ENCODE measurements at regions not wholly inside any gene's neighbourhood (a gene's known extent, or its start where the extent isn't known, plus 50 kb on each side); places are given as distances from the start of the nearest gene placed in this dataset.

- DNase-seq = no peak
- 25 to 86% (median 73%) methylated on average over 1 of the region's 1 CpG for WGBS, 4 donors
- Histone ChIP-seq H3K27me3 (no peaks in the 10 kb centered on the region), H3K4me3 (no peak overlapping the region), H3K9me3 (replicated peaks in 1 of 3) (no peaks in the 10 kb centered on the region), H3K27ac (no peak overlapping the region), H3K4me1 (replicated peaks in 1 of 2) (no peaks in the 10 kb centered on the region), H3K36me3 (replicated peaks in 1 of 2) (no peaks in the 10 kb centered on the region)
- intact Hi-C loops (cut with DNase I) = no loop called here
- TF ChIP-seq POLR2A (IDR thresholded peaks at IDR 0.05) (no peak), CTCF (IDR thresholded peaks at IDR 0.05) (no peak)
These were observed 520.4 kb upstream of the LUZP2 start for GRCh38 chr11:23976426-23976825.

- H3K27ac ChIP-seq = no peak overlapping the region
- H3K4me1 ChIP-seq (replicated peaks in 1 of 2) = no peaks in the 10 kb centered on the region
- TF ChIP-seq CTCF (IDR thresholded peaks at IDR 0.05) = no peak
- no peak for TF ChIP-seq POLR2A (IDR thresholded peaks at IDR 0.05)
- H3K9me3 ChIP-seq (replicated peaks in 1 of 3) = no peaks in the 10 kb centered on the region
- no peaks in the 10 kb centered on the region for H3K36me3 ChIP-seq (replicated peaks in 1 of 2)
- H3K27me3 ChIP-seq = no peaks in the 10 kb centered on the region
- H3K4me3 ChIP-seq = no peak overlapping the region
- intact Hi-C loops (cut with DNase I) = no loop called here
- DNase-seq = no peak
These were observed 520.0 kb upstream of the LUZP2 start for GRCh38 chr11:23976841-23977271.

- H3K9me3 ChIP-seq (replicated peaks in 1 of 3) = no peaks in the 10 kb centered on the region
- no peak overlapping the region for H3K4me3 ChIP-seq
- TF ChIP-seq POLR2A (IDR thresholded peaks at IDR 0.05) (no peak), CTCF (IDR thresholded peaks at IDR 0.05) (no peak)
- 35 to 100% (median 86%) methylated on average over 1 of the region's 1 CpG for WGBS, 4 donors
- no peaks in the 10 kb centered on the region for H3K36me3 ChIP-seq (replicated peaks in 1 of 2)
- no peaks in the 10 kb centered on the region for H3K27me3 ChIP-seq
- intact Hi-C loops (cut with DNase I) = no loop called here
- H3K4me1 ChIP-seq (replicated peaks in 1 of 2) = no peaks in the 10 kb centered on the region
- no peak overlapping the region for H3K27ac ChIP-seq
- no peak for DNase-seq
These were observed 508.4 kb upstream of the LUZP2 start for GRCh38 chr11:23988381-23989006.

GRCh38 chr11:23990346-23991164, 506.3 kb upstream of the LUZP2 start:
- Histone ChIP-seq H3K4me3 (no peak overlapping the region), H3K4me1 (replicated peaks in 1 of 2) (no peaks in the 10 kb centered on the region), H3K27ac (no peak overlapping the region), H3K9me3 (replicated peaks in 1 of 3) (no peaks in the 10 kb centered on the region), H3K36me3 (replicated peaks in 1 of 2) (no peaks in the 10 kb centered on the region), H3K27me3 (no peaks in the 10 kb centered on the region)
- DNase-seq = no peak
- WGBS, 4 donors = 74 to 90% (median 78%) methylated on average over 2 of the region's 2 CpGs
- intact Hi-C loops (cut with DNase I) = no loop called here
- TF ChIP-seq CTCF (IDR thresholded peaks at IDR 0.05) (no peak), POLR2A (IDR thresholded peaks at IDR 0.05) (no peak)
